ENCODE measurements at regions not wholly inside any gene's neighbourhood (a gene's known extent, or its start where the extent isn't known, plus 50 kb on each side); places are given as distances from the start of the nearest gene placed in this dataset.
"Not testable (repeated sequence)": the region's sequence is repeated elsewhere in the genome, so short reads cannot be mapped to it uniquely, and the experiment has no call there.

- intact Hi-C loops (cut with DNase I) = no loop called here
- Histone ChIP-seq H3K27ac (no peak overlapping the region), H3K9me3 (no peaks in the 10 kb centered on the region), H3K36me3 (no peaks in the 10 kb centered on the region), H3K4me3 (no peak overlapping the region), H3K4me1 (no peaks in the 10 kb centered on the region), H3K27me3 (no peaks in the 10 kb centered on the region)
- ATAC-seq (no peak), DNase-seq (no peak)
- TF ChIP-seq CTCF (IDR thresholded peaks at IDR 0.05) = no peak
Measured at GRCh38 chr5:84961193-84961592, 576.5 kb upstream of the EDIL3 start.

- Histone ChIP-seq H3K36me3 (no peaks in the 10 kb centered on the region), H3K4me1 (no peaks in the 10 kb centered on the region), H3K27ac (no peak overlapping the region), H3K27me3 (no peaks in the 10 kb centered on the region), H3K9me3 (no peaks in the 10 kb centered on the region), H3K4me3 (no peak overlapping the region)
- peak; percentile 27 for ATAC-seq
- TF ChIP-seq CTCF (IDR thresholded peaks at IDR 0.05) = no peak
- DNase-seq = no peak
- intact Hi-C loops (cut with DNase I) = no loop called here
Measured at GRCh38 chr5:84961903-84962302, 577.2 kb upstream of the EDIL3 start.

GRCh38 chr5:84983093-84983492, 598.4 kb upstream of the EDIL3 start:
- Histone ChIP-seq H3K27me3 (no peaks in the 10 kb centered on the region), H3K4me3 (no peak overlapping the region), H3K36me3 (no peaks in the 10 kb centered on the region), H3K9me3 (no peaks in the 10 kb centered on the region), H3K27ac (no peak overlapping the region), H3K4me1 (no peaks in the 10 kb centered on the region)
- DNase-seq = no peak
- TF ChIP-seq CTCF (IDR thresholded peaks at IDR 0.05) = no peak
- ATAC-seq = no peak
- intact Hi-C loops (cut with DNase I) = no loop called here

- H3K27me3 ChIP-seq = no peaks in the 10 kb centered on the region
- H3K36me3 ChIP-seq = no peaks in the 10 kb centered on the region
- H3K27ac ChIP-seq = no peak overlapping the region
- no peaks in the 10 kb centered on the region for H3K9me3 ChIP-seq
- ATAC-seq (no peak), DNase-seq (no peak)
- intact Hi-C loops (cut with DNase I) = no loop called here
- no peaks in the 10 kb centered on the region for H3K4me1 ChIP-seq
- no peak overlapping the region for H3K4me3 ChIP-seq
- TF ChIP-seq CTCF (IDR thresholded peaks at IDR 0.05) = no peak
Measured at GRCh38 chr5:84985148-84985547, 600.5 kb upstream of the EDIL3 start.

- Histone ChIP-seq H3K27ac (no peak overlapping the region), H3K4me1 (no peaks in the 10 kb centered on the region), H3K4me3 (no peak overlapping the region), H3K27me3 (no peaks in the 10 kb centered on the region), H3K9me3 (no peaks in the 10 kb centered on the region), H3K36me3 (no peaks in the 10 kb centered on the region)
- TF ChIP-seq CTCF (IDR thresholded peaks at IDR 0.05) = no peak
- intact Hi-C loops (cut with DNase I) = no loop called here
- no peak for DNase-seq
- no peak for ATAC-seq
Measured at GRCh38 chr5:84986688-84987087, 602.0 kb upstream of the EDIL3 start.

- Histone ChIP-seq H3K27me3 (no peaks in the 10 kb centered on the region), H3K36me3 (no peaks in the 10 kb centered on the region), H3K4me3 (no peak overlapping the region), H3K27ac (no peak overlapping the region), H3K9me3 (no peaks in the 10 kb centered on the region), H3K4me1 (no peaks in the 10 kb centered on the region)
- no peak for DNase-seq
- intact Hi-C loops (cut with DNase I) = no loop called here
- no peak for ATAC-seq
- no peak for TF ChIP-seq CTCF (IDR thresholded peaks at IDR 0.05)
Measured at GRCh38 chr5:85000671-85001070, 616.0 kb upstream of the EDIL3 start.

- H3K9me3 ChIP-seq; ATAC-seq; H3K27ac ChIP-seq; H3K4me1 ChIP-seq; H3K27me3 ChIP-seq; intact Hi-C loops (cut with DNase I); H3K4me3 ChIP-seq; H3K36me3 ChIP-seq; DNase-seq: not testable (repeated sequence)
Measured at GRCh38 chr5:85002026-85002425, 617.3 kb upstream of the EDIL3 start.
